GM12878 (cell line): ENCODE measurements at regions not wholly inside any gene's neighbourhood (a gene's known extent, or its start where the extent isn't known, plus 50 kb on each side); places are given as distances from the start of the nearest gene placed in this dataset.

Source experiments
- GATAD2B ChIP-seq: fragments of 450-650 bp; conservative IDR thresholded peaks from 2 replicates; pipeline ENCODE4 v1.6.1; 2017; ENCODE audit warnings: low read depth, mild to moderate bottlenecking, moderate library complexity
- NFYA ChIP-seq: IDR thresholded peaks from 2 replicates; pipeline ENCODE4 v1.6.1; 2011; ENCODE audit warnings: low read depth, mild to moderate bottlenecking, low read length, improper control_type of control experiment, borderline replicate concordance
- SREBF2 ChIP-seq: IDR thresholded peaks from 2 replicates; pipeline ENCODE4 v1.6.1; 2012; ENCODE audit warnings: mild to moderate bottlenecking, low read length

- TF ChIP-seq SREBF2 (no peak), NFYA (no peak), GATAD2B (no peak)
Observed at GRCh38 chr2:234296991-234297390, 199.9 kb downstream of the ARL4C start.
